ENCODE measurements at regions not wholly inside any gene's neighbourhood (a gene's known extent, or its start where the extent isn't known, plus 50 kb on each side); places are given as distances from the start of the nearest gene placed in this dataset.

DNA sequence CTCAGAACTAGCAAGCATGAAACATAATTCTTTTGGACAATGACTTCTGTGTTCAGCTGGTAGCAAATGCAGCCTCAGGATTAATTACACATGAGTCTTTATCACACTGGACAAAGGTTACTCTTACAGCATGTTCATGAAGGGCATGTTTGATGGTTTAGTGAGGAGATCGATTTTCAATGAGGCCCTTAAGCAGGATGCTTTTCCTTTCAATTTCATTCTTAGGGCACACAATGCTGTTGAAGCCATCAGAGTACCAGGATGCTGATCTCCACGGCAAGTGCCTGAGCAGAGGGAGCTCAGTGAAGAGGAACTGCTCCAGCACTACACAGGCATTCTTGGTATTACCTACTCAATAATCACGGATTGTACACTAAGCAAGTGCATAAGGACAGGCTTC lies 542.0 kb downstream of the SNAPC1 start:
- TF ChIP-seq, protein P1, sequence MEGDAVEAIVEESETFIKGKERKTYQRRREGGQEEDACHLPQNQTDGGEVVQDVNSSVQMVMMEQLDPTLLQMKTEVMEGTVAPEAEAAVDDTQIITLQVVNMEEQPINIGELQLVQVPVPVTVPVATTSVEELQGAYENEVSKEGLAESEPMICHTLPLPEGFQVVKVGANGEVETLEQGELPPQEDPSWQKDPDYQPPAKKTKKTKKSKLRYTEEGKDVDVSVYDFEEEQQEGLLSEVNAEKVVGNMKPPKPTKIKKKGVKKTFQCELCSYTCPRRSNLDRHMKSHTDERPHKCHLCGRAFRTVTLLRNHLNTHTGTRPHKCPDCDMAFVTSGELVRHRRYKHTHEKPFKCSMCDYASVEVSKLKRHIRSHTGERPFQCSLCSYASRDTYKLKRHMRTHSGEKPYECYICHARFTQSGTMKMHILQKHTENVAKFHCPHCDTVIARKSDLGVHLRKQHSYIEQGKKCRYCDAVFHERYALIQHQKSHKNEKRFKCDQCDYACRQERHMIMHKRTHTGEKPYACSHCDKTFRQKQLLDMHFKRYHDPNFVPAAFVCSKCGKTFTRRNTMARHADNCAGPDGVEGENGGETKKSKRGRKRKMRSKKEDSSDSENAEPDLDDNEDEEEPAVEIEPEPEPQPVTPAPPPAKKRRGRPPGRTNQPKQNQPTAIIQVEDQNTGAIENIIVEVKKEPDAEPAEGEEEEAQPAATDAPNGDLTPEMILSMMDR (IDR thresholded peaks at IDR 0.05; ENCODE audit: insufficient read depth, low read depth, low read length) = no peak
- no peak for DNase-seq (ENCODE audit: low read depth)
- no peak overlapping the region for H3K4me3 ChIP-seq (ENCODE audit: low read depth, low read length)

DNA sequence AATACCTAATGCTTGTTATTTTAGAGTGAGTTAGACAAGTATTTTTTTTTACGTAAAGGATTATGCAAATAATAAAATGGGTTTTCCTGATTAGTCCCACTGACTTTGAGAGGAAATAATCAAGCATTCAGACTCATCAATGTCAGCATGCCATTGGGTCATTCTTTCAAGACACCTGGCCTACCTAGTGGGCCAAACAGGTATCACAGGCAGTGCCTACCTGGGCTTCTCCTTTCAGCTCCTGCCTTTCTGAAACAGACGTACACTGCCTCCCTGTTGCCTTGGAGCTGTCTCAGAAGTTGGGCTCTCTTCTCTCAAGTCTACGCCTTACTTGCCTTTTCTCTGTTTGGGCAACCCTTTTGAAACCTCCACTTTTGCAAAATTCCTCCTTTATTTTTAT lies 545.6 kb downstream of the SNAPC1 start:
- no peak for DNase-seq (ENCODE audit: low read depth)
- TF ChIP-seq, protein P1 (IDR thresholded peaks at IDR 0.05; ENCODE audit: insufficient read depth, low read depth, low read length) = no peak
- no peak overlapping the region for H3K4me3 ChIP-seq (ENCODE audit: low read depth, low read length)

- no peak for DNase-seq (ENCODE audit: low read depth)
- no peak overlapping the region for H3K4me3 ChIP-seq (ENCODE audit: low read depth, low read length)
- TF ChIP-seq, protein P1 (IDR thresholded peaks at IDR 0.05; ENCODE audit: insufficient read depth, low read depth, low read length) = no peak
These were observed 546.1 kb downstream of the SNAPC1 start for GRCh38 chr14:62308316-62308715.

DNA sequence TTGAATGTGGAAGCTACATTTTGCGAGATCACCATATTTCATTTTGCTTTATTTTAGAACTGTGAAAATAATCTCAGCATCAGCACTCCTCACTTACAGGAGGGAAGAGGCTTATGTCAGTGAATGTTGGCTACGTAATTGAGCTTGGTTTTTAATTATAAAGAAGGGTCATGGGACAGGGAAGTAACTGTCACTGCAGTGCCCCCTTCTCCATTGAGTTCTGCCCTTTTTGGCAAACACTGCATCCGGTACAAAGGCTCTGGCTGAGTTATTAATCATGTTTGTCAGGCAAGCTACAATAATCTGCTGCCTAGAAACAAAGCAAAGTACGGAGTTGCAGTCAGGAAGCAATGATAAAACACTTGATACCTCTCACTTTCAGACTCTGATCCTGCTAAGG lies 546.7 kb downstream of the SNAPC1 start:
- TF ChIP-seq, protein P1 (IDR thresholded peaks at IDR 0.05; ENCODE audit: insufficient read depth, low read depth, low read length) = no peak
- H3K4me3 ChIP-seq (ENCODE audit: low read depth, low read length) = no peak overlapping the region
- no peak for DNase-seq (ENCODE audit: low read depth)

DNA sequence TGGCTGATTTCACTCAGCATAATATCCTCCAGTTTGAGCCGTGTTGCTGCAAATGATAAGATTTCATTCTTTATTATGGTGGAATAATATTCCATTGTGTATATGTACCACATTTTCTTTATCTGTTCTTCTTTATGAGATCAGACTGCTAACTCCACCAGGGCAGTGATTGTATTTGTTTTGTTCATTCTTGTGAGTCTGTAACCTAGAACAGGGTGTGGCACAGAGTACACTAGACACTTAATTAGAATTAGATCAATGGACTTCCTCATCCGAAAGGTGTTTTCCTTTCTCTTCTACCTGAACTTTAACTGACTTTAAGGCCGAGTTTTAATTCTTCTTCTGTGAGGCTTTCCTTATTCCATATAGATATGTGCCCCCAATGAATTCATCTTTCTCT lies 551.0 kb downstream of the SNAPC1 start:
- TF ChIP-seq, protein P1 (IDR thresholded peaks at IDR 0.05; ENCODE audit: insufficient read depth, low read depth, low read length) = no peak
- H3K4me3 ChIP-seq (ENCODE audit: low read depth, low read length) = no peak overlapping the region
- no peak for DNase-seq (ENCODE audit: low read depth)

- TF ChIP-seq, protein P1 (IDR thresholded peaks at IDR 0.05; ENCODE audit: insufficient read depth, low read depth, low read length) = no peak
- no peak for DNase-seq (ENCODE audit: low read depth)
- H3K4me3 ChIP-seq (ENCODE audit: low read depth, low read length) = no peak overlapping the region
These were observed 552.0 kb downstream of the SNAPC1 start for GRCh38 chr14:62314221-62314620.

GRCh38 chr14:62314871-62315270 lies 552.7 kb downstream of the SNAPC1 start:
- DNase-seq (ENCODE audit: low read depth) = no peak
- TF ChIP-seq, protein P1 (IDR thresholded peaks at IDR 0.05; ENCODE audit: insufficient read depth, low read depth, low read length) = no peak
- H3K4me3 ChIP-seq (ENCODE audit: low read depth, low read length) = no peak overlapping the region

Measured in fibroblast of villous mesenchyme (primary cell).